HG03175 (cell line): ENCODE measurements at regions not wholly inside any gene's neighbourhood (a gene's known extent, or its start where the extent isn't known, plus 50 kb on each side); places are given as distances from the start of the nearest gene placed in this dataset.
"Not testable (repeated sequence)": the region's sequence is repeated elsewhere in the genome, so short reads cannot be mapped to it uniquely, and the experiment has no call there.

Experiments used
- ATAC-seq: cut with Tn5 transposase; IDR thresholded peaks from one replicate; pipeline ENCODE4 v1.9.1; 2021; ENCODE audit warnings: mild to moderate bottlenecking, moderate library complexity; ENCODE audit not compliant: unreplicated experiment

- no peak for ATAC-seq
Measured at GRCh38 chr3:137582484-137582883, 181.6 kb upstream of the SOX14 start.

- no peak for ATAC-seq
Measured at GRCh38 chr3:137583256-137583655, 180.9 kb upstream of the SOX14 start.

GRCh38 chr3:137588871-137589270, 175.2 kb upstream of the SOX14 start:
- ATAC-seq: no peak

- ATAC-seq: not testable (repeated sequence)
Measured at GRCh38 chr3:137595415-137595814, 168.7 kb upstream of the SOX14 start.

GRCh38 chr3:137610723-137611122, 153.4 kb upstream of the SOX14 start:
- no peak for ATAC-seq

GRCh38 chr3:137612291-137612690, 151.8 kb upstream of the SOX14 start:
- no peak for ATAC-seq

GRCh38 chr3:137615659-137616418, 148.3 kb upstream of the SOX14 start:
- no peak for ATAC-seq

- no peak for ATAC-seq
Measured at GRCh38 chr3:137641879-137642704, 122.0 kb upstream of the SOX14 start.

- no peak for ATAC-seq
Measured at GRCh38 chr3:137642831-137643230, 121.3 kb upstream of the SOX14 start.

- no peak for ATAC-seq
Measured at GRCh38 chr3:137647179-137647578, 116.9 kb upstream of the SOX14 start.

- no peak for ATAC-seq
Measured at GRCh38 chr3:137669519-137670060, 94.5 kb upstream of the SOX14 start.

- no peak for ATAC-seq
Measured at GRCh38 chr3:137687181-137687879, 76.8 kb upstream of the SOX14 start.

GRCh38 chr3:137692803-137693431, 71.2 kb upstream of the SOX14 start:
- no peak for ATAC-seq

GRCh38 chr3:137693791-137694190, 70.3 kb upstream of the SOX14 start:
- no peak for ATAC-seq

GRCh38 chr3:137694836-137695235, 69.3 kb upstream of the SOX14 start:
- no peak for ATAC-seq

- no peak for ATAC-seq
Measured at GRCh38 chr3:137695351-137695750, 68.8 kb upstream of the SOX14 start.

- ATAC-seq: no peak
Measured at GRCh38 chr3:137709011-137709601, 55.0 kb upstream of the SOX14 start.

- ATAC-seq: not testable (repeated sequence)
Measured at GRCh38 chr3:137713965-137714364, 50.1 kb upstream of the SOX14 start.
